Fibroblast of lung (primary cell): ENCODE measurements at regions not wholly inside any gene's neighbourhood (a gene's known extent, or its start where the extent isn't known, plus 50 kb on each side); places are given as distances from the start of the nearest gene placed in this dataset.

Experiments
- DNase-seq, 2 donors: peaks; one replicate each; pipeline versions ENCODE4 v3.0.0 to v3.0.0-alpha.2; 2010; ENCODE audit warnings: low read depth in 2 of 2
- H2AFZ ChIP-seq: 2 replicates; pipeline ENCODE4 v1.5.1; 2012; ENCODE audit warnings: low read length, control low read depth, inconsistent platforms
- H3K27ac ChIP-seq: 2 replicates; pipeline ENCODE4 v1.5.1; 2011; ENCODE audit warnings: low read length, control low read depth; ENCODE audit not compliant: insufficient read depth
- H3K27me3 ChIP-seq: 2 replicates; pipeline ENCODE4 v1.5.1; 2011; ENCODE audit warnings: mild to moderate bottlenecking, low read length; ENCODE audit not compliant: control insufficient read depth, insufficient read depth
- H3K36me3 ChIP-seq: 2 replicates; pipeline ENCODE4 v1.5.1; 2011; ENCODE audit warnings: low read length; ENCODE audit not compliant: control insufficient read depth, insufficient read depth
- H3K4me1 ChIP-seq: 2 replicates; pipeline ENCODE4 v1.5.1; 2011; ENCODE audit warnings: low read length; ENCODE audit not compliant: control insufficient read depth, insufficient read depth; ENCODE audit errors: extremely low read depth
- H3K4me2 ChIP-seq: 2 replicates; pipeline ENCODE4 v1.5.1; 2011; ENCODE audit warnings: low read length, control low read depth; ENCODE audit not compliant: insufficient read depth; ENCODE audit errors: extremely low read depth
- H3K4me3 ChIP-seq, 4 experiments: fragments of 200-600 bp in 1 of 4; sonication (generic) in 1 of 4; replicated peaks in 1 of 4; 2 replicates each; pipeline ENCODE4 v1.5.1; 2011 to 2016; ENCODE audit warnings: low read length in 4 of 4, low read depth in 3 of 4, mild to moderate bottlenecking in 3 of 4, control low read depth in 2 of 4, inconsistent platforms in 1 of 4, mixed read lengths in 1 of 4; ENCODE audit not compliant: insufficient read depth in 1 of 4; ENCODE audit errors: control extremely low read depth in 1 of 4
- H3K79me2 ChIP-seq: 2 replicates; pipeline ENCODE4 v1.5.1; 2012; ENCODE audit warnings: mild to moderate bottlenecking, low read length, inconsistent platforms; ENCODE audit not compliant: control insufficient read depth, insufficient read depth
- H3K9ac ChIP-seq: 2 replicates; pipeline ENCODE4 v1.5.1; 2011; ENCODE audit warnings: mild to moderate bottlenecking, low read length, control low read depth; ENCODE audit not compliant: insufficient read depth
- H3K9me3 ChIP-seq: 2 replicates; pipeline ENCODE4 v1.5.1; 2012; ENCODE audit warnings: low read depth, low read length; ENCODE audit not compliant: control insufficient read depth, insufficient read depth
- H4K20me1 ChIP-seq: 2 replicates; pipeline ENCODE4 v1.5.1; 2011; ENCODE audit warnings: low read length; ENCODE audit not compliant: control insufficient read depth, insufficient read depth; ENCODE audit errors: extremely low read depth
- CTCF ChIP-seq, 2 donors: IDR thresholded peaks in 1 of 2; conservative IDR thresholded peaks in 1 of 2; 1 replicate in 1 of 2; 2 replicates in 1 of 2; pipeline ENCODE4 v1.5.1; 2011 to 2012; ENCODE audit warnings: low read length in 2 of 2, control low read depth in 1 of 2, inconsistent platforms in 1 of 2, low read depth in 1 of 2, mild to moderate bottlenecking in 1 of 2
- EZH2 ChIP-seq: IDR thresholded peaks from 2 replicates; pipeline ENCODE4 v1.5.1; 2012; ENCODE audit warnings: low read length, control low read depth, mild to moderate bottlenecking; ENCODE audit errors: missing control alignments

- H3K27ac ChIP-seq = no peak overlapping the region
- H3K36me3 ChIP-seq = no peaks in the 10 kb centered on the region
- H3K27me3 ChIP-seq = no peaks in the 10 kb centered on the region
- no peaks in the 10 kb centered on the region for H3K4me1 ChIP-seq
- no peak for DNase-seq
- H2AFZ ChIP-seq = no peak overlapping the region
- TF ChIP-seq CTCF (conservative IDR thresholded peaks at IDR 0.05 in 1 of 2, IDR thresholded peaks at IDR 0.05 in 1 of 2; ENCODE audit: low read depth in 1 of 2, low read length in 2 of 2) = no peak
- TF ChIP-seq EZH2 = no peak
- no peak overlapping the region for H3K9ac ChIP-seq
- H3K4me2 ChIP-seq = no peak overlapping the region
- H3K4me3 ChIP-seq = no peak overlapping the region
- no peaks in the 10 kb centered on the region for H4K20me1 ChIP-seq
- H3K9me3 ChIP-seq = no peaks in the 10 kb centered on the region
- H3K79me2 ChIP-seq = no peaks in the 10 kb centered on the region
Observed at GRCh38 chr10:2399482-2399881, 662.2 kb upstream of the ADARB2 start.

- no peak for TF ChIP-seq EZH2
- no peak for TF ChIP-seq CTCF (conservative IDR thresholded peaks at IDR 0.05 in 1 of 2, IDR thresholded peaks at IDR 0.05 in 1 of 2; ENCODE audit: low read depth in 1 of 2, low read length in 2 of 2)
- Histone ChIP-seq H3K79me2 (no peaks in the 10 kb centered on the region), H3K36me3 (no peaks in the 10 kb centered on the region), H2AFZ (no peak overlapping the region), H3K4me1 (no peaks in the 10 kb centered on the region), H3K9me3 (no peaks in the 10 kb centered on the region), H3K27ac (no peak overlapping the region), H3K27me3 (no peaks in the 10 kb centered on the region), H3K4me3 (no peak overlapping the region), H3K4me2 (no peak overlapping the region), H3K9ac (no peak overlapping the region), H4K20me1 (no peaks in the 10 kb centered on the region)
- no peak for DNase-seq
Observed at GRCh38 chr10:2392145-2392812, 655.0 kb upstream of the ADARB2 start.

- TF ChIP-seq CTCF (conservative IDR thresholded peaks at IDR 0.05 in 1 of 2, IDR thresholded peaks at IDR 0.05 in 1 of 2; ENCODE audit: low read depth in 1 of 2, low read length in 2 of 2) (no peak), EZH2 (no peak)
- Histone ChIP-seq H3K27ac (no peak overlapping the region), H2AFZ (no peak overlapping the region), H3K4me1 (no peaks in the 10 kb centered on the region), H4K20me1 (no peaks in the 10 kb centered on the region), H3K27me3 (no peaks in the 10 kb centered on the region), H3K36me3 (no peaks in the 10 kb centered on the region), H3K4me3 (no peak overlapping the region), H3K9me3 (no peaks in the 10 kb centered on the region), H3K79me2 (no peaks in the 10 kb centered on the region), H3K4me2 (no peak overlapping the region), H3K9ac (no peak overlapping the region)
- DNase-seq = no peak
Observed at GRCh38 chr10:2387672-2388071, 650.3 kb upstream of the ADARB2 start.
